ENCODE measurements at regions not wholly inside any gene's neighbourhood (a gene's known extent, or its start where the extent isn't known, plus 50 kb on each side); places are given as distances from the start of the nearest gene placed in this dataset.

- no peak for DNase-seq
These were observed 217.1 kb downstream of the MED10 start for GRCh38 chr5:6161257-6161656.

GRCh38 chr5:6159832-6160430 is 218.4 kb downstream of the MED10 start:
- no peak for DNase-seq

- DNase-seq, result peak; percentile 83
These were observed 219.1 kb downstream of the MED10 start for GRCh38 chr5:6158974-6159831.

- DNase-seq, result no peak
These were observed 224.1 kb downstream of the MED10 start for GRCh38 chr5:6154216-6154615.

GRCh38 chr5:6146271-6146670 is 232.1 kb downstream of the MED10 start:
- DNase-seq, result no peak

- DNase-seq, result no peak
These were observed 232.6 kb downstream of the MED10 start for GRCh38 chr5:6145616-6146237.

GRCh38 chr5:6143523-6143922 is 234.8 kb downstream of the MED10 start:
- DNase-seq, result no peak

GRCh38 chr5:6142353-6142752 is 236.0 kb downstream of the MED10 start:
- no peak for DNase-seq

- DNase-seq, result no peak
These were observed 238.1 kb downstream of the MED10 start for GRCh38 chr5:6140219-6140618.

- no peak for DNase-seq
These were observed 242.4 kb downstream of the MED10 start for GRCh38 chr5:6135977-6136376.

GRCh38 chr5:6134281-6134680 is 244.1 kb downstream of the MED10 start:
- no peak for DNase-seq

GRCh38 chr5:6125781-6126180 is 252.6 kb downstream of the MED10 start:
- peak; percentile 20 for DNase-seq

GRCh38 chr5:6118691-6119090 is 259.7 kb downstream of the MED10 start:
- DNase-seq, result no peak

- DNase-seq, result no peak
These were observed 261.1 kb downstream of the MED10 start for GRCh38 chr5:6117212-6117611.

- DNase-seq, result no peak
These were observed 262.5 kb downstream of the MED10 start for GRCh38 chr5:6115852-6116251.

- DNase-seq, result no peak
These were observed 265.8 kb downstream of the MED10 start for GRCh38 chr5:6112538-6112937.

GRCh38 chr5:6112125-6112524 is 266.2 kb downstream of the MED10 start:
- no peak for DNase-seq

- DNase-seq, result no peak
These were observed 267.2 kb downstream of the MED10 start for GRCh38 chr5:6111131-6111530.

- no peak for DNase-seq
These were observed 267.8 kb downstream of the MED10 start for GRCh38 chr5:6110441-6111005.

GRCh38 chr5:6108981-6109825 is 269.1 kb downstream of the MED10 start:
- no peak for DNase-seq

- no peak for DNase-seq
These were observed 269.9 kb downstream of the MED10 start for GRCh38 chr5:6108540-6108848.

- DNase-seq, result no peak
These were observed 270.4 kb downstream of the MED10 start for GRCh38 chr5:6107675-6108539.
